Caco-2 (cell line): ENCODE measurements at regions not wholly inside any gene's neighbourhood (a gene's known extent, or its start where the extent isn't known, plus 50 kb on each side); places are given as distances from the start of the nearest gene placed in this dataset.

Experiments used
- BruUV-seq: library from RNA; stranded (reverse); fragments of 400-500 nt; replicated peaks from 2 replicates; lab custom pipeline; 2021; lab: Mats Ljungman, UMichigan
- CTCF ChIA-PET: fragments of 300-600 bp; sonication (Branson Sonifier 250); formaldehyde crosslinking; loops from one replicate; lab custom pipeline; 2022; ENCODE audit warnings: antibody characterized with exemption; lab: Charles Lee
- POLR2A ChIA-PET: fragments of 300-600 bp; sonication (Branson Sonifier 250); formaldehyde crosslinking; loops from one replicate; lab custom pipeline; 2022; ENCODE audit warnings: antibody characterized with exemption; lab: Charles Lee
- DNase-seq, 2 experiments: peaks; one replicate each; pipeline versions ENCODE4 v3.0.0 to v3.0.0-alpha.2; 2020 to 2022
- H3K27me3 ChIP-seq: replicated peaks from 2 replicates; pipeline ENCODE4 v1.6.0; 2011; ENCODE audit warnings: low read length; ENCODE audit not compliant: control insufficient read depth, insufficient read depth
- H3K36me3 ChIP-seq: 2 replicates; pipeline ENCODE4 v1.5.1; 2011; ENCODE audit warnings: low read length; ENCODE audit not compliant: control insufficient read depth, insufficient read depth
- H3K4me1 ChIP-seq: fragments of 250-450 bp; sonication (Bioruptor Pico); 2 replicates; pipeline ENCODE4 v1.5.1; 2020; ENCODE audit warnings: mild to moderate bottlenecking
- H3K4me3 ChIP-seq: 2 replicates; pipeline ENCODE4 v1.5.1; 2011; ENCODE audit warnings: low read depth, mild to moderate bottlenecking, control low read depth, low read length
- H3K9me3 ChIP-seq: fragments of 250-450 bp; sonication (Bioruptor Pico); 2 replicates; pipeline ENCODE4 v1.5.1; 2020; ENCODE audit warnings: mild to moderate bottlenecking, moderate library complexity
- H3K27ac Mint-ChIP-seq: one replicate; pipeline ENCODE4 v1.8.0; 2022; ENCODE audit warnings: mixed read lengths; ENCODE audit not compliant: unreplicated experiment
- H3K27me3 Mint-ChIP-seq: one replicate; pipeline ENCODE4 v1.8.0; 2022; ENCODE audit warnings: mixed read lengths; ENCODE audit not compliant: insufficient read depth, unreplicated experiment
- H3K36me3 Mint-ChIP-seq: one replicate; pipeline ENCODE4 v1.8.0; 2022; ENCODE audit warnings: mild to moderate bottlenecking, mixed read lengths; ENCODE audit not compliant: insufficient read depth, unreplicated experiment
- H3K4me1 Mint-ChIP-seq: one replicate; pipeline ENCODE4 v1.8.0; 2022; ENCODE audit warnings: low read depth, mixed read lengths; ENCODE audit not compliant: unreplicated experiment
- H3K4me3 Mint-ChIP-seq: one replicate; pipeline ENCODE4 v1.8.0; 2022; ENCODE audit warnings: mild to moderate bottlenecking, moderate library complexity, mixed read lengths; ENCODE audit not compliant: unreplicated experiment
- H3K9me3 Mint-ChIP-seq: one replicate; pipeline ENCODE4 v1.8.0; 2022; ENCODE audit warnings: mixed read lengths; ENCODE audit not compliant: unreplicated experiment
- intact Hi-C: fragments of 100-400 bp; cut with micrococcal nuclease; formaldehyde crosslinking; loops from one replicate; pipeline ENCODE4 v1.10.0; 2022; ENCODE audit not compliant: unreplicated experiment
- TF ChIP-seq, protein P1 (sequence below), 2 experiments: fragments of 200-600 bp in 1 of 2; IDR thresholded peaks; 1 replicate in 1 of 2; 2 replicates in 1 of 2; pipeline versions ENCODE4 v1.5.1 to v1.8.0; 2011 to 2022; ENCODE audit warnings: antibody characterized with exemption in 1 of 2, control low read depth in 1 of 2, inconsistent platforms in 1 of 2, low read depth in 1 of 2, low read length in 1 of 2, mild to moderate bottlenecking in 1 of 2, moderate library complexity in 1 of 2; ENCODE audit not compliant: insufficient read depth in 1 of 2, severe bottlenecking in 1 of 2, unreplicated experiment in 1 of 2

DNA sequence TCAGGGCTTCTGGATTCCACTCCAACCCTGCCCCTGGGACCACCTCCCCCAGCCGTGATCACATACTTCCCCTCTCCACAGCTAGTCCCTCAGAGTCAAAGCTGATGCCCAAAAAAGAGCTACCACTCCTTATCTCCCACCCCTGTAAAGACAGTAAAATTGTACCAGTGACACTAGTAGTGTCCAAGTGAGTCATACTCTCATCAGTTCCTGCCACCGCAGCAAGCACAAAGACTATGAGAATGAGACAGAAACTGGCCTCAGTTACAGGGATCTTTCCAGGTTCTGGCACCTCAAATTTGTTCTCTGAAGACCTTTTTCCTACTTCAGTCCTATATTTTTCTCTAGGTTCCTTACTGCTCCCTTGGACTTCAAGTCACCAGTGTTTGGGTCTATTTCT is 144.2 kb downstream of the SPRY2 start:
- H3K27me3 Mint-ChIP-seq = no peaks in the 10 kb centered on the region
- Histone ChIP-seq H3K36me3 (no peaks in the 10 kb centered on the region), H3K4me3 (no peak overlapping the region), H3K27me3 (no peaks in the 10 kb centered on the region), H3K9me3 (no peaks in the 10 kb centered on the region), H3K4me1 (peaks cover 5% of the 10 kb centered on the region; the same call in 1 of the 2 replicates)
- no peak overlapping the region for H3K4me3 Mint-ChIP-seq
- no peaks in the 10 kb centered on the region for H3K4me1 Mint-ChIP-seq
- DNase-seq = no peak
- H3K9me3 Mint-ChIP-seq = no peaks in the 10 kb centered on the region
- ChIA-PET POLR2A (no interaction called here), CTCF (no interaction called here)
- no peak overlapping the region for H3K27ac Mint-ChIP-seq
- BruUV-seq = no TSS peak
- intact Hi-C loops = no loop called here
- TF ChIP-seq, protein P1, sequence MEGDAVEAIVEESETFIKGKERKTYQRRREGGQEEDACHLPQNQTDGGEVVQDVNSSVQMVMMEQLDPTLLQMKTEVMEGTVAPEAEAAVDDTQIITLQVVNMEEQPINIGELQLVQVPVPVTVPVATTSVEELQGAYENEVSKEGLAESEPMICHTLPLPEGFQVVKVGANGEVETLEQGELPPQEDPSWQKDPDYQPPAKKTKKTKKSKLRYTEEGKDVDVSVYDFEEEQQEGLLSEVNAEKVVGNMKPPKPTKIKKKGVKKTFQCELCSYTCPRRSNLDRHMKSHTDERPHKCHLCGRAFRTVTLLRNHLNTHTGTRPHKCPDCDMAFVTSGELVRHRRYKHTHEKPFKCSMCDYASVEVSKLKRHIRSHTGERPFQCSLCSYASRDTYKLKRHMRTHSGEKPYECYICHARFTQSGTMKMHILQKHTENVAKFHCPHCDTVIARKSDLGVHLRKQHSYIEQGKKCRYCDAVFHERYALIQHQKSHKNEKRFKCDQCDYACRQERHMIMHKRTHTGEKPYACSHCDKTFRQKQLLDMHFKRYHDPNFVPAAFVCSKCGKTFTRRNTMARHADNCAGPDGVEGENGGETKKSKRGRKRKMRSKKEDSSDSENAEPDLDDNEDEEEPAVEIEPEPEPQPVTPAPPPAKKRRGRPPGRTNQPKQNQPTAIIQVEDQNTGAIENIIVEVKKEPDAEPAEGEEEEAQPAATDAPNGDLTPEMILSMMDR (IDR thresholded peaks at IDR 0.05; ENCODE audit: insufficient read depth in 1 of 2, low read depth in 1 of 2, low read length in 1 of 2, severe bottlenecking in 1 of 2, unreplicated experiment in 1 of 2) = no peak
- no peaks in the 10 kb centered on the region for H3K36me3 Mint-ChIP-seq

DNA sequence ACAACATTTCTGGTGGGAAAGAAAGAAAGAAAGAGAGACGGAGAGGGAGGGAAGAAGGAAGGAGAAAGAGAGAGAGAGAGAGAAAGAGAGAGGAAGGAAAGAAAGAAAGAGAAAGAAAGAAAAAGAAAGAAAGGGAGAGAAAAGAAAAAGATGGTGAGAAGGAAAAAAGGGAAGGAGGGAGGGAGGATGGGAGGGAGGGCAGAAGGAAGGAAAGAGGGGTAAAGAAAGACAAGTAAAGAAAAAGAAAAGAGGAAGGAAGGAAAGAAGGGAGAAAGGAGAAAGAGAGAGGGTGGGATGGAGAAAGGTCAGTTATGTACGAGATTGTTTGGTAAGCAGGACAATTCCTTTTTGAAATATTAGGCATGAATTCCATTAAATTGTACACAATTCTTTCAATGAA is 145.3 kb downstream of the SPRY2 start:
- Mint-ChIP-seq H3K36me3 (no peaks in the 10 kb centered on the region), H3K27me3 (no peaks in the 10 kb centered on the region), H3K9me3 (no peaks in the 10 kb centered on the region), H3K27ac (no peak overlapping the region), H3K4me3 (no peak overlapping the region), H3K4me1 (no peaks in the 10 kb centered on the region)
- BruUV-seq = no TSS peak
- Histone ChIP-seq H3K4me1 (peaks cover 5% of the 10 kb centered on the region; the same call in 1 of the 2 replicates), H3K27me3 (no peaks in the 10 kb centered on the region), H3K4me3 (no peak overlapping the region), H3K36me3 (no peaks in the 10 kb centered on the region), H3K9me3 (no peaks in the 10 kb centered on the region)
- intact Hi-C loops = no loop called here
- ChIA-PET POLR2A (no interaction called here), CTCF (interaction anchor here (0.6 kb wide), 1 partner anchor 22 kb away, joined by 4 read pairs; no protein-coding TSS in a partner anchor)
- DNase-seq = no peak
- TF ChIP-seq, protein P1 (IDR thresholded peaks at IDR 0.05; ENCODE audit: insufficient read depth in 1 of 2, low read depth in 1 of 2, low read length in 1 of 2, severe bottlenecking in 1 of 2, unreplicated experiment in 1 of 2) = no peak

DNA sequence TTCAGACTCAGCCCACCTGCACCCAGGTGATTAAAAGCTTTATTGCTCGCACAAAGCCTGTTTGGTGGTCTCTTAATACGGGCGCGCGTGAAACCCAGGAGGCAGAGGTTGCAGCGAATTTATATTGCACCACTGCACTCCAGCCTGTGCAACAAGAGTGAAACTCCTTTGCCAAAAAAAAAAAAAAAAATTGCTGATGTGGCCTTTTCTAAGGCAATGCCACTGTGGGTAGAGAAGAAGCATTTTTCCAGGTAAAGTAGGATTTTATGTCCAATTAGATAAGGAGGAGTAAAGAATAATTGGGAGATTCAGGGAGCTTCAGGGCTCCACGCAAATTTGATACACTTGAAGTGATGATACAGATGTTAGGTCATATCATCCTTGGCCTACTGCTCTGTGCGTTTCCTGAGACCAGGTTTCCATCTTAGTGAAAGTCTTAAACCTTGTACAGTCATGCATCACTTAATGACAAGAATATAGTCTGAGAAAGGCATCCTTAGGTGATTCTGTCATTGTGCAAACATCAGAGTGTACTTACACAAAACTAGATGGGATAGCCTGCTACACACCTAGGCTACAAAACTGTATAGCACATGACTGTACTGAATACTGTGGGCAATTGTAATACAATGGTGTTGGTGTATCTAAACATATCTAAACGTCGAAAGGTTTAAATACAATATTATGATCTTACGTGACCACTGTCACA is 150.9 kb downstream of the SPRY2 start:
- Histone ChIP-seq H3K4me1 (peaks cover 5% of the 10 kb centered on the region; the same call in 1 of the 2 replicates), H3K9me3 (no peaks in the 10 kb centered on the region), H3K4me3 (no peak overlapping the region), H3K27me3 (no peaks in the 10 kb centered on the region), H3K36me3 (no peaks in the 10 kb centered on the region)
- H3K27me3 Mint-ChIP-seq = no peaks in the 10 kb centered on the region
- intact Hi-C loops = no loop called here
- peaks cover 2% of the 10 kb centered on the region for H3K9me3 Mint-ChIP-seq
- no peaks in the 10 kb centered on the region for H3K36me3 Mint-ChIP-seq
- BruUV-seq = no TSS peak
- CTCF ChIA-PET = no interaction called here
- TF ChIP-seq, protein P1 (IDR thresholded peaks at IDR 0.05; ENCODE audit: insufficient read depth in 1 of 2, low read depth in 1 of 2, low read length in 1 of 2, severe bottlenecking in 1 of 2, unreplicated experiment in 1 of 2) = no peak
- H3K4me3 Mint-ChIP-seq = no peak overlapping the region
- H3K27ac Mint-ChIP-seq = no peak overlapping the region
- POLR2A ChIA-PET = no interaction called here
- DNase-seq = no peak
- no peaks in the 10 kb centered on the region for H3K4me1 Mint-ChIP-seq
